BJ (cell line): ENCODE measurements at regions not wholly inside any gene's neighbourhood (a gene's known extent, or its start where the extent isn't known, plus 50 kb on each side); places are given as distances from the start of the nearest gene placed in this dataset.
A peak's percentile ranks its signal among the peaks of the same experiment; 100 is the strongest.

Experiments
- CTCF ChIA-PET: fragments of 350-600 bp; formaldehyde crosslinking; extraction: SDS; loops from one replicate; lab custom pipeline; 2021; ENCODE audit warnings: antibody characterized with exemption, inconsistent platforms; lab: Yijun Ruan, JAX
- POLR2A ChIA-PET: fragments of 300-600 bp; sonication (Branson Sonifier 250); formaldehyde crosslinking; extraction: SDS; loops from one replicate; lab custom pipeline; 2021; ENCODE audit warnings: antibody characterized with exemption; lab: Charles Lee
- DNase-seq: peaks from one replicate; pipeline ENCODE4 v3.0.0-alpha.2; 2011; ENCODE audit warnings: low read depth
- H3K27me3 ChIP-seq: 2 replicates; pipeline ENCODE4 v1.6.0; 2011; ENCODE audit warnings: low read length; ENCODE audit not compliant: control insufficient read depth, insufficient read depth
- H3K36me3 ChIP-seq: 2 replicates; pipeline ENCODE4 v1.5.1; 2011; ENCODE audit warnings: low read length; ENCODE audit not compliant: control insufficient read depth, insufficient read depth
- H3K4me3 ChIP-seq: 2 replicates; pipeline ENCODE4 v1.5.1; 2011; ENCODE audit warnings: low read depth, mild to moderate bottlenecking, control low read depth, low read length
- CTCF ChIP-seq: IDR thresholded peaks from 2 replicates; pipeline ENCODE4 v1.5.1; 2011; ENCODE audit warnings: low read depth, mild to moderate bottlenecking, control low read depth, inconsistent platforms, low read length, moderate library complexity; ENCODE audit not compliant: insufficient read depth

DNA sequence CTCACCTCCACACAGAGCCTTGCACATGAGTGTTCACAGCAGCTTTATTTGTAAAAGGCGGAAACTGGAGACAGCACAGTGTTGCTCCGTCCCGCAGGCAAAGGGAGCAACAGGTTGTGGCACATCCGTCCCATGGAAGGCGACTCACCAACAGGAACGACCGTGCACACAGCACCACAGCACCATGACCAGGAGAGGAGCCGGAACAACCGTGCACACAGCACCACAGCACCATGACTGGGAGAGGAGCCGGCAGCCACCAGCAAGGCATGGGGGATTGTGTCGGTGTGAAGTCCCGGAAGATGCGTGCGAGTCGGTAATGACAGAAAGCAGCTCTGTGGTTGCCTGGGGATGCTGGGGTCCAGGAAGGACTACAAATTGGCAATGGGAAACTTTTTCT is 158.5 kb downstream of the C9orf50 start:
- no peak for DNase-seq
- POLR2A ChIA-PET, result no interaction called here
- Histone ChIP-seq H3K27me3 (no peaks in the 10 kb centered on the region), H3K4me3 (no peak overlapping the region), H3K36me3 (no peaks in the 10 kb centered on the region)
- CTCF ChIA-PET, result interaction anchor here (1.1 kb wide), 1 partner anchor 17 kb away, joined by 3 read pairs; no protein-coding TSS in a partner anchor
- no peak for TF ChIP-seq CTCF

DNA sequence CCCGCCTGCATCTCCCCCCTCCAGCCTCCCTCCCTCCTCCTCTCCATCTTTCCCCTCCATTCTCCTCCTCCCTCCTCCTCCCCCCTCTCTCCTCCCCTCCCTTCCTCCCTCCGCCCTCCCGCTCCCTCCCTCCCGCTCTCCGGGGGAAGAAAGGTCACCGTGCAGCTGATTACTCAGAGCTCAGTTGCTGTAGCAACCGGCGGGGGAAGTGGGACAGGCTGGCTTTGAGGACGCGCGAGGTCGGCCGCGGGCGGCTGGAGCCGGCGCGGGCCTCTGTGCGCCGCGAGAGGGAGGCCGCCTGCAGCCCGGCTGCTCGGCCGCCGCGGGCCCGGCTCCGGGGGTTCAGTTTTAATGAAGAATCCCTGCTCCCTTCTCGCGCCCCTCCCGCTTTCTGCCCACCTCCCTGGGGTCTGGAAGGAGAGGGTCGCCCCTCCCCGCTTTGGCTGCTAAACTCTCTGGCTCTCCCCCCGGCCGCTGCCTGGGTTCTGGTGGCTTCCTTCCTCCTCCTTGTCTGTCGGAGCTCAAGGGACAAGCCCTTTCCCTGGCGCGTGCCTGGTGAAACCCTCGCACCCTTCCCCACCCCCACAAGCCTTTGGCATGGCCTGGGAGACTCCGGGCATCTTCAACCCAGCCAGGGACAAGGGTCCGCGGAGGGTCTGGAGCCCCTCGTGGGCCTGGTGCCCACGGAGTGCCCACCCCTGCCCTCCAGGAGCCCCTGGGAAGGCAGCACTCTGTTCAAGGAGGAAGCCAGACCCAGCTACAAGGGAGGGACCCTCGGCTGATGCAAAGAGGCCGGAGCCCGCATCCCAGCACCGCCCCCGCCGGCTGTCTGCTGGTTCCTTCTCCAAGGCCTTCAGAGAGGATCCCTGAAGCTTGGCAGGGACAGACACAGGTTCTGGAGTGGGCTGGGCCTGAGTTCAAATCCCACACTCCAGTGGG is 160.3 kb downstream of the C9orf50 start:
- peak; percentile 14; the same call in 1 of the 2 replicates for TF ChIP-seq CTCF
- ChIA-PET POLR2A (interaction anchor here (0.6 to 1.7 kb wide), 6 partner anchors 23 to 321 kb away, joined by 3 to 15 read pairs (median 6); partner anchors contain the start of gene IER5L), CTCF (interaction anchor here (0.9 to 2.9 kb wide), 7 partner anchors 23 to 322 kb away, joined by 3 to 13 read pairs (median 4); no protein-coding TSS in a partner anchor)
- peak overlapping the region; percentile 30 for H3K4me3 ChIP-seq
- no peaks in the 10 kb centered on the region for H3K27me3 ChIP-seq
- no peaks in the 10 kb centered on the region for H3K36me3 ChIP-seq
- DNase-seq, result peak; percentile 90

GRCh38 chr9:129459547-129460322 is 161.2 kb downstream of the C9orf50 start:
- Histone ChIP-seq H3K27me3 (no peaks in the 10 kb centered on the region), H3K36me3 (no peaks in the 10 kb centered on the region), H3K4me3 (no peak overlapping the region)
- POLR2A ChIA-PET, result interaction anchor here (0.7 to 1.7 kb wide), 6 partner anchors 24 to 320 kb away, joined by 3 to 15 read pairs (median 6); partner anchors contain the start of gene IER5L
- no peak for TF ChIP-seq CTCF
- CTCF ChIA-PET, result interaction anchor here (0.6 to 2.9 kb wide), 9 partner anchors 8 to 321 kb away, joined by 3 to 13 read pairs (median 4); no protein-coding TSS in a partner anchor
- no peak for DNase-seq

DNA sequence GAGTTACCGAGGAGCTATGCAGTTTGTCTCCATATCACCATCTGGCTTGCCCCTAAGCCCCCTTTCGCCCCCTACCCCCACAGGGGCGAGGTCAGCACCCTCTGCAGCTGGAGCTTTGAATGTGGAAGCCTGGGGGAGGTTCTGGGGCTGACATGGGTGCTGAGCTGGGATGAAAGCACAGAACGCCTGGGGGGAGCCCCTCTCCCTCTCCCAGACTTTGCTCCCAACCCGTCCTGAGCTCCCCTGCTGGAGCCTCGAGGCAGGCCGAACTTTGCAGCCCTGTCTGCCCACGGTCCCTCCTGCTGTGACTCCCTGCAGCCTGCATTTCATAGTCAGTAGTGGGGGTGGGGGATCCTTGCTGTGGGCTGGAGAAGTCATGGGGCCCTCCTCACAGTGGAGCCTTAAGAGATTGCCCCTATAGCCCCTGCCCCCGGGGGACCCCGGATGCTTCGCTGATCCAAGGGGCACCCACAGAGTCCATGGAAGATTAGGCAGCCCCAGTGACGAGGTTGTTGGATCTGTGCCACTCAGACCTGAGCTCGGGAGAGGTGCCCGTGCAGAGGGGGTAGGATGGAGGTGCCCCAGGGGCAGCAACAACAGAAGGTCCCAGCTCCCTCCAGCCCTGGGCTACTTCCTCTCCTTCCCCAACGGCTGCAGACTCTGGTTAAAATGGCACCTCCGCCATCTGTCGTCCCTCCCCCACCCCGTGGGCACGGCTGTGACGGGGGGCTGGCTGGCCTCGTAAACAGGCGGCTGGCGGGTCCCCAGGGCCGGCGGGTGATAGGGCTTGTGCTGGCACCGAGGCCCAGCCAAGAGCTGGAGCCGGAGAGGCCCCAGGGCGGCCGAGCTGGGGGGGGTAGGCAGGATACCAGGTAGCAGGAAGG is 162.0 kb downstream of the C9orf50 start:
- DNase-seq, result no peak
- TF ChIP-seq CTCF, result 0 out of 2 replicates have a peak, but pooled peaks have one; percentile 10

More for the DNA sequence above, 162.0 kb downstream of the C9orf50 start:
- Histone ChIP-seq H3K36me3 (no peaks in the 10 kb centered on the region), H3K4me3 (no peak overlapping the region), H3K27me3 (no peaks in the 10 kb centered on the region)
- POLR2A ChIA-PET, result interaction anchor here (1.2 to 1.7 kb wide), 3 partner anchors 281 to 317 kb away, joined by 3 to 15 read pairs (median 6); partner anchors contain the start of gene IER5L
- CTCF ChIA-PET, result interaction anchor here (0.6 to 2.9 kb wide), 6 partner anchors 8 to 313 kb away, joined by 3 to 13 read pairs (median 4); no protein-coding TSS in a partner anchor
